ENCODE measurements at regions not wholly inside any gene's neighbourhood (a gene's known extent, or its start where the extent isn't known, plus 50 kb on each side); places are given as distances from the start of the nearest gene placed in this dataset.

DNA sequence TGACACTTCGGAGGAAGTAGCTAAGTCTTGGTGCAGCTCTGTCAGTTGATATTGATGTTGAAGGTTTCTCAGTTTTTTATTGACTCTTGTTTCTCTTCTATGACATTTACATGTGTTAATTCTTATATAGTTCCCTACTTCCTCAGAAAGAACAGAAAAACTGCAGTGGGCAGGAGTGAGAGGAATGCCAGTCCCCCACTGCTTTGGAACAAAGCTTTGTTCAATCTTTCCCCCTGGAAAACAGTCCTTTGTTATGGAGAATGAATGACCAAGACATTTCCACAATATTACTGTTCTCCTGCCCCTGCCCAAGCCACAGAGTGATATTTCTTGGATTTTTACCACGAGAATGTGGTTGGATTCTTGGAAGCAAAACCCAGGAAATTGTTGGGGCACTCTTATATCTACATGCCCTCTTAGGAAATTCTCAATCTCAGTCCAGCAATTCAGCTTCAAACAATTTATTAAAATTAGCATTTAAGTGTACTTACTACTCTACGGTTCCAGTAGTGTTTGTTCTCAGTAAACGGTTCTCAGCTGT lies 258.0 kb upstream of the KCND2 start:
- no peaks in the 10 kb centered on the region for H3K27me3 Mint-ChIP-seq
- DNase-seq = no peak
- H3K4me1 Mint-ChIP-seq = no peaks in the 10 kb centered on the region
- peaks cover 11% of the 10 kb centered on the region for H3K9me3 Mint-ChIP-seq
- H3K36me3 Mint-ChIP-seq = no peaks in the 10 kb centered on the region
- H3K27ac Mint-ChIP-seq = no peak overlapping the region
- CTCF ChIA-PET = no interaction called here
- no peak overlapping the region for H3K4me3 Mint-ChIP-seq

GRCh38 chr7:120021085-120021484 lies 251.9 kb upstream of the KCND2 start:
- DNase-seq = no peak
- no peaks in the 10 kb centered on the region for H3K4me1 Mint-ChIP-seq
- H3K27me3 Mint-ChIP-seq = no peaks in the 10 kb centered on the region
- no peak overlapping the region for H3K27ac Mint-ChIP-seq
- H3K9me3 Mint-ChIP-seq = no peaks in the 10 kb centered on the region
- no peaks in the 10 kb centered on the region for H3K36me3 Mint-ChIP-seq
- H3K4me3 Mint-ChIP-seq = no peak overlapping the region
- CTCF ChIA-PET = no interaction called here

GRCh38 chr7:120023494-120024167 lies 249.3 kb upstream of the KCND2 start:
- no peaks in the 10 kb centered on the region for H3K36me3 Mint-ChIP-seq
- H3K9me3 Mint-ChIP-seq = no peaks in the 10 kb centered on the region
- H3K4me3 Mint-ChIP-seq = no peak overlapping the region
- no peaks in the 10 kb centered on the region for H3K4me1 Mint-ChIP-seq
- CTCF ChIA-PET = no interaction called here
- DNase-seq = no peak
- no peak overlapping the region for H3K27ac Mint-ChIP-seq
- H3K27me3 Mint-ChIP-seq = no peaks in the 10 kb centered on the region

DNA sequence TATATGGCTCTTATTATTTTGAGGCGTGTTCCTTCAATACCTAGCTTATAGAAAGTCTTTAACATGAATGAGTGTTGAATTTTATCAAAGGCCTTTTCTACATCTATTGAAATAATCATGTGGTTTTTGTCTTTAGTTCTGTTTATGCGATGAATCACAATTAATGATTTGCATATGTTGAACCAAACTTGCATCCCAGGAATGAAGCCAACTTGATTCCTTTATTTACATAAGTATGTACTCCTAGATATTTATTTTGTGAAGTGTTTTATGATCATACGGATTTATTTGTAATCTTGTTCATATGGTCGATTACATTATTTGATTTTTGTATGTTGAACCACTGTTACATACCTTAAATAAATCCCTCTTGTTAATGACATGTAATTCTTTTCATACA lies 244.3 kb upstream of the KCND2 start:
- no peak for DNase-seq
- CTCF ChIA-PET = no interaction called here
- Mint-ChIP-seq H3K9me3 (no peaks in the 10 kb centered on the region), H3K27ac (no peak overlapping the region), H3K36me3 (no peaks in the 10 kb centered on the region), H3K27me3 (no peaks in the 10 kb centered on the region), H3K4me1 (no peaks in the 10 kb centered on the region), H3K4me3 (no peak overlapping the region)

DNA sequence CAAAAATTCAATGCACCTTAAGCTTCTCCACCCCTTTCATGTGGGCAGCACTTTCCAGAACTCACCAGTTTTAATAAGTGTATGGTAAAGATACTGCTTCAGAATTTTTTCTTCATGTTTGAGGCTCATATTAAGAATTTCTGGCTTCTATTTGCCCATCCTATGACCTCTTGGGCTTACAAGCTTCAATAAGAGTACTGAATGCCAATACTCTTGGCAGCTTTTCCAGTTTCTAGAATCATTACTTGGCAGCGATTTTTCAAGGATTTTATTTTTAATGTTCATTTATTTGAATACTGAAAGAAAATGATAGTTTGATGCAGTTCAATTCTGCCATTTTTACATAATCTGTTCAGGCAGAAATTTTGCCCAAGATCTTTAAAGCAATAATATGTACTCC lies 242.1 kb upstream of the KCND2 start:
- Mint-ChIP-seq H3K36me3 (no peaks in the 10 kb centered on the region), H3K4me1 (no peaks in the 10 kb centered on the region), H3K27ac (no peak overlapping the region), H3K9me3 (peaks cover 3% of the 10 kb centered on the region), H3K4me3 (no peak overlapping the region), H3K27me3 (no peaks in the 10 kb centered on the region)
- DNase-seq = no peak
- CTCF ChIA-PET = interaction anchor here (0.6 kb wide), 1 partner anchor 32 kb away, joined by 3 read pairs; no protein-coding TSS in a partner anchor

GRCh38 chr7:120033114-120033513 lies 239.9 kb upstream of the KCND2 start:
- Mint-ChIP-seq H3K27ac (no peak overlapping the region), H3K27me3 (no peaks in the 10 kb centered on the region), H3K36me3 (no peaks in the 10 kb centered on the region), H3K9me3 (peaks cover 8% of the 10 kb centered on the region), H3K4me1 (no peaks in the 10 kb centered on the region), H3K4me3 (no peak overlapping the region)
- CTCF ChIA-PET = no interaction called here
- no peak for DNase-seq

DNA sequence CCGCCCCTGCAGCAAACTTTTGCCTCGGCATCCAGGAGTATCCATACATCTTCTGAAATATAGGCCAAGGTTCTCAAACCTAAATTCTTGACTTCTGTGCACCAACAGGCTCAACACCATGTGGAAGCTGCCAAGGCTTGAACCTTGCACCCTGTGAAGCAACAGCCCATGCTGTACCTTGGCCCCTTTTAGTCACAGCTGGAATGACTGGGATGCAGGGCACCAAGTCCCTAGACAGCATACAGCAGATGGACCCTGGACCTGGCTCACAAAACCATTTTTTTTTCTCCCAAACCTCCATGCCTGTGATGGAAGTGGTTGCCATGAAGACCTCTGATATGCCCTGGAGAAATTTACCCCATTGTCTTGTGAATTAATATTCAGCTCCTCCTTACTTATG lies 233.8 kb upstream of the KCND2 start:
- H3K4me3 Mint-ChIP-seq = no peak overlapping the region

GRCh38 chr7:120041798-120042197 lies 231.2 kb upstream of the KCND2 start:
- no peaks in the 10 kb centered on the region for H3K27me3 Mint-ChIP-seq
- CTCF ChIA-PET = no interaction called here
- no peak overlapping the region for H3K4me3 Mint-ChIP-seq
- no peaks in the 10 kb centered on the region for H3K4me1 Mint-ChIP-seq
- DNase-seq = no peak
- H3K36me3 Mint-ChIP-seq = no peaks in the 10 kb centered on the region
- peaks cover 19% of the 10 kb centered on the region for H3K9me3 Mint-ChIP-seq
- H3K27ac Mint-ChIP-seq = no peak overlapping the region

More for the DNA sequence above, 233.8 kb upstream of the KCND2 start:
- CTCF ChIA-PET = no interaction called here
- DNase-seq = no peak
- H3K36me3 Mint-ChIP-seq = no peaks in the 10 kb centered on the region
- no peaks in the 10 kb centered on the region for H3K4me1 Mint-ChIP-seq
- H3K27ac Mint-ChIP-seq = no peak overlapping the region
- no peaks in the 10 kb centered on the region for H3K27me3 Mint-ChIP-seq
- peaks cover 19% of the 10 kb centered on the region for H3K9me3 Mint-ChIP-seq

- DNase-seq = no peak
- H3K9me3 Mint-ChIP-seq = peaks cover 12% of the 10 kb centered on the region
- H3K36me3 Mint-ChIP-seq = no peaks in the 10 kb centered on the region
- no peaks in the 10 kb centered on the region for H3K27me3 Mint-ChIP-seq
- H3K4me1 Mint-ChIP-seq = no peaks in the 10 kb centered on the region
- no peak overlapping the region for H3K4me3 Mint-ChIP-seq
- CTCF ChIA-PET = no interaction called here
- H3K27ac Mint-ChIP-seq = no peak overlapping the region
Measured at GRCh38 chr7:120043250-120043649, 229.7 kb upstream of the KCND2 start.

- H3K27me3 Mint-ChIP-seq = no peaks in the 10 kb centered on the region
- H3K36me3 Mint-ChIP-seq = no peaks in the 10 kb centered on the region
- H3K27ac Mint-ChIP-seq = no peak overlapping the region
- H3K4me3 Mint-ChIP-seq = no peak overlapping the region
- peaks cover 8% of the 10 kb centered on the region for H3K9me3 Mint-ChIP-seq
- no peak for DNase-seq
- H3K4me1 Mint-ChIP-seq = no peaks in the 10 kb centered on the region
- CTCF ChIA-PET = no interaction called here
Measured at GRCh38 chr7:120052884-120053382, 220.0 kb upstream of the KCND2 start.

- no peaks in the 10 kb centered on the region for H3K27me3 Mint-ChIP-seq
- CTCF ChIA-PET = no interaction called here
- no peaks in the 10 kb centered on the region for H3K36me3 Mint-ChIP-seq
- H3K4me1 Mint-ChIP-seq = no peaks in the 10 kb centered on the region
- no peak for DNase-seq
- peaks cover 8% of the 10 kb centered on the region for H3K9me3 Mint-ChIP-seq
- H3K4me3 Mint-ChIP-seq = no peak overlapping the region
- H3K27ac Mint-ChIP-seq = no peak overlapping the region
Measured at GRCh38 chr7:120053390-120053961, 219.5 kb upstream of the KCND2 start.

- H3K4me3 Mint-ChIP-seq = no peak overlapping the region
- H3K4me1 Mint-ChIP-seq = no peaks in the 10 kb centered on the region
- peaks cover 15% of the 10 kb centered on the region for H3K9me3 Mint-ChIP-seq
- no peaks in the 10 kb centered on the region for H3K27me3 Mint-ChIP-seq
- no peak for DNase-seq
- no peaks in the 10 kb centered on the region for H3K36me3 Mint-ChIP-seq
- H3K27ac Mint-ChIP-seq = no peak overlapping the region
- CTCF ChIA-PET = no interaction called here
Measured at GRCh38 chr7:120054376-120055100, 218.4 kb upstream of the KCND2 start.

- CTCF ChIA-PET = no interaction called here
- Mint-ChIP-seq H3K4me1 (no peaks in the 10 kb centered on the region), H3K9me3 (peaks cover 17% of the 10 kb centered on the region), H3K27ac (no peak overlapping the region), H3K4me3 (no peak overlapping the region), H3K27me3 (no peaks in the 10 kb centered on the region), H3K36me3 (no peaks in the 10 kb centered on the region)
- no peak for DNase-seq
Measured at GRCh38 chr7:120055300-120055699, 217.7 kb upstream of the KCND2 start.

DNA sequence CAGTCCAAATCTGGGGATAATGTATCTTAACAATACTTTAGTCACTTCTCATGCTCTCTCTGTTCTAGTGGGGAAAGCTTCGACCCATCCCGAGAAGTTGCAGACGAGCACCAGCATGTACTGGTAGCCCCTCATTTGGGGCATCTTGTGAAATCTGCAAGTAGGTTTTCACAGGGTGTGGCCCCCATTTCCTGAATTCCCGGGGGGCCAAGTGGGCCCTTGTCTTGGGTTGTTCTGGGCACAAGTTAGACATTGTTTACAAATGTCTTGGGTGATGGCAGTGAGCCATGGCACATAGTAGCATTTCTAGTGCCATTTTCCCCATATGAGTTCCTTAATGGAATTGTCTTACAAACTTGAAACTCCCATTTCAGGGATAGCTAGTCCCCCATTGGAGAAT lies 216.7 kb upstream of the KCND2 start:
- CTCF ChIA-PET = no interaction called here
- Mint-ChIP-seq H3K4me1 (no peaks in the 10 kb centered on the region), H3K36me3 (no peaks in the 10 kb centered on the region), H3K27ac (no peak overlapping the region), H3K27me3 (no peaks in the 10 kb centered on the region), H3K4me3 (no peak overlapping the region), H3K9me3 (peaks cover 17% of the 10 kb centered on the region)
- no peak for DNase-seq

DNA sequence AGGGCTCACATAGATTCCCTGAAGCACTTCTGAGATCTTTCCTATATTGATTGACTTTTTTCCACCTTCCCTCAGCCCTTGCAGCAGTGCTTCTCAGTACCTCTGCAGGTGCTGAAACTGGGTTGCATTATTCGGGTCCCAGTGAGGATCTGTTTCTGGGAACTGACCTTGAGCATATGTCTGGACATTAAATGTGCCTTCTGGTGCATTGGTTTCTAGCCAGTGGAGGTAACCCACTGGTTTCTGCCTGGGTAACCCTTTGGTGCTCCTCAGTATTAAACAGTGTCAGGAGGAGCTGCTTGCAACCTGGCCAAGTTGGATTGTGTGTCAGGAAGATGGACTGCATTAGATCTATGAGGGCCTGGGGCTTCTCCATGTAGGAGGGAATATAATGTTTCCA lies 213.3 kb upstream of the KCND2 start:
- H3K27ac Mint-ChIP-seq = no peak overlapping the region
- CTCF ChIA-PET = no interaction called here
- H3K4me1 Mint-ChIP-seq = no peaks in the 10 kb centered on the region

More for the DNA sequence above, 213.3 kb upstream of the KCND2 start:
- Mint-ChIP-seq H3K4me3 (no peak overlapping the region), H3K9me3 (peaks cover 15% of the 10 kb centered on the region), H3K27me3 (no peaks in the 10 kb centered on the region), H3K36me3 (no peaks in the 10 kb centered on the region)
- no peak for DNase-seq

All from activated naive CD4-positive, alpha-beta T cell treated with anti-CD3 and anti-CD28 coated beads, Interleukin-2, amount 10 ng/mL, durations not matched to agents 7 days and 5 days (primary cell).